NT2/D1 (cell line): ENCODE measurements at regions not wholly inside any gene's neighbourhood (a gene's known extent, or its start where the extent isn't known, plus 50 kb on each side); places are given as distances from the start of the nearest gene placed in this dataset.

Source experiments
- DNase-seq: peaks from one replicate; pipeline ENCODE4 v3.0.0-alpha.2; 2011; ENCODE audit warnings: low read depth, low spot score
- H3K27me3 ChIP-seq: 2 replicates; pipeline ENCODE4 v1.6.0; 2011; ENCODE audit warnings: mild to moderate bottlenecking; ENCODE audit not compliant: insufficient read length, insufficient read depth
- H3K36me3 ChIP-seq: 2 replicates; pipeline ENCODE4 v1.6.1; 2011; ENCODE audit warnings: mild to moderate bottlenecking, low read length, mixed read lengths; ENCODE audit not compliant: insufficient read depth, insufficient read length
- H3K4me1 ChIP-seq: 2 replicates; pipeline ENCODE4 v1.5.1; 2011; ENCODE audit not compliant: insufficient read depth, insufficient read length
- H3K4me3 ChIP-seq: 2 replicates; pipeline ENCODE4 v1.5.1; 2011; ENCODE audit warnings: low read depth; ENCODE audit not compliant: insufficient read length
- H3K9ac ChIP-seq: 2 replicates; pipeline ENCODE4 v1.6.0; 2011; ENCODE audit warnings: low read depth; ENCODE audit not compliant: insufficient read length
- H3K9me3 ChIP-seq: 2 replicates; pipeline ENCODE4 v1.5.1; 2011; ENCODE audit warnings: mild to moderate bottlenecking, low read length; ENCODE audit not compliant: insufficient read depth
- SUZ12 ChIP-seq: IDR thresholded peaks from 2 replicates; pipeline ENCODE4 v1.6.1; 2011; ENCODE audit not compliant: insufficient read length, insufficient read depth; ENCODE audit errors: extremely low read depth
- YY1 ChIP-seq: IDR thresholded peaks from 2 replicates; pipeline ENCODE4 v1.6.1; 2011; ENCODE audit not compliant: insufficient read length, insufficient read depth
- ZNF274 ChIP-seq: IDR thresholded peaks from 2 replicates; pipeline ENCODE4 v1.6.1; 2011; ENCODE audit warnings: mild to moderate bottlenecking, low read depth, low read length

GRCh38 chr5:4232084-4232483 lies 636.5 kb downstream of the IRX1 start:
- no peak overlapping the region for H3K9ac ChIP-seq
- H3K36me3 ChIP-seq = no peaks in the 10 kb centered on the region
- DNase-seq = no peak
- no peak overlapping the region for H3K4me3 ChIP-seq
- TF ChIP-seq ZNF274 = no peak
- no peak for TF ChIP-seq YY1
- no peak for TF ChIP-seq SUZ12
- H3K27me3 ChIP-seq = no peaks in the 10 kb centered on the region
- peaks cover 9% of the 10 kb centered on the region for H3K9me3 ChIP-seq
- H3K4me1 ChIP-seq = peaks cover 4% of the 10 kb centered on the region

- H3K4me3 ChIP-seq = no peak overlapping the region
- DNase-seq = no peak
- H3K36me3 ChIP-seq = no peaks in the 10 kb centered on the region
- TF ChIP-seq YY1 (no peak), ZNF274 (no peak), SUZ12 (no peak)
- H3K9me3 ChIP-seq = peaks cover 9% of the 10 kb centered on the region
- peaks cover 4% of the 10 kb centered on the region for H3K4me1 ChIP-seq
- no peaks in the 10 kb centered on the region for H3K27me3 ChIP-seq
- no peak overlapping the region for H3K9ac ChIP-seq
These were observed 638.0 kb downstream of the IRX1 start for GRCh38 chr5:4233671-4234070.

DNA sequence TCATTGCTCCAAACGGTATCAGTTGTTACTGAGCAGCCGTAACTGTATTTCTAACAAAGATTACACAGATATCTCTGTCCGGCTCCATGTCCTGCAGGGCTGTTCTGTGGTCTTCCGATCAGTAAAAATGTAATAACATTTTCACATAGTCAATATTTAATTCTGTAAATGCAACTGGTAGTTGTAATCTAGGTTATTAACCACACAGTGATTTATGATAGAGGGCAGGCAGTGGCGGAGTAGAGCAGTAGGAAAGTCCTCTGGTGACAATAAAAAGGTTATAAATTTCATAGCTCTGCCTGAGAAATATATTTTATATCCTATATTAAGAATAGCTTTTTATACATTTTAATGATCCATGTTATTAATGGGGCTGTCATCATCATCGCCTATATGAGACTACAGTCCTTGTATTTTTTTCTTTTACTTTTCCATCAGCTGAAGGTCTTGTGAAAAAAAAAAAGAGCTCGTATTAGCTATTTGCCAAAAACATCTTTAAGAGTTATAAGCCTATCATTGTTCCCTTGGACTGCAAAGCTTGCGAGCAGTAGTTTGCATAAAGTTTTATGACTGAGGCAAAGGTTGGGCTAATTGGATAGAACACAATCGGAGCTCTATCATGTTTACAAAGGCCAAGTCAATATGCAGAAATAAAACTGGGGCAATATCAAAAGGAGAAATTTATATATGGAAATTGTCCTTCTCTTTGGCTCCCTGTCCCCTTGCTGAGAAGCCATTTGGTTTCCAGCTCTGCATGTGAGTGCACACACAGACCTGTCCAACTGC lies 648.0 kb downstream of the IRX1 start:
- no peak for TF ChIP-seq SUZ12
- no peak for TF ChIP-seq YY1
- TF ChIP-seq ZNF274 = no peak
- H3K36me3 ChIP-seq = no peaks in the 10 kb centered on the region
- no peak overlapping the region for H3K9ac ChIP-seq
- DNase-seq = no peak
- no peak overlapping the region for H3K4me3 ChIP-seq
- H3K9me3 ChIP-seq = no peaks in the 10 kb centered on the region
- no peaks in the 10 kb centered on the region for H3K27me3 ChIP-seq
- H3K4me1 ChIP-seq = no peaks in the 10 kb centered on the region

DNA sequence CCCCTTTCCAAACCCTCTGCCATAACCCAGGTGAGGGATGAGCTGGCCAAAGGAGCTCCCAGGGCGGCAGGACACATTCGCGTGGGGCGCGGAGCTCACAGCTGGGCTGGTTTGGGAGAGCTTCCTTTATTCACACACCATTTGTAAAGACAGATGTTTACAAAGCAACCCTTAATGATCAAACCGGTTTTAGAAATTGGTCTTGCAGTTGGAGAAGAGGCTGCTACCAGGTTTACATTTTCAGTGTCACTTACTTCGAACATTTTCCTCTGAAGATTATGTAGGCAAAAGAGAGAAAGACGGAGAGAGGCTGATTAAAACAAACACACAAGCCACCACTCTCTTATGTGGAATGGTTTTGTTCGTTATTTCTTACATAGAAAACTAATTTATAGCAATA lies 648.7 kb downstream of the IRX1 start:
- Histone ChIP-seq H3K27me3 (no peaks in the 10 kb centered on the region), H3K4me3 (no peak overlapping the region), H3K36me3 (no peaks in the 10 kb centered on the region), H3K9ac (no peak overlapping the region), H3K9me3 (no peaks in the 10 kb centered on the region), H3K4me1 (no peaks in the 10 kb centered on the region)
- no peak for TF ChIP-seq SUZ12
- no peak for TF ChIP-seq ZNF274
- TF ChIP-seq YY1 = no peak
- DNase-seq = no peak

DNA sequence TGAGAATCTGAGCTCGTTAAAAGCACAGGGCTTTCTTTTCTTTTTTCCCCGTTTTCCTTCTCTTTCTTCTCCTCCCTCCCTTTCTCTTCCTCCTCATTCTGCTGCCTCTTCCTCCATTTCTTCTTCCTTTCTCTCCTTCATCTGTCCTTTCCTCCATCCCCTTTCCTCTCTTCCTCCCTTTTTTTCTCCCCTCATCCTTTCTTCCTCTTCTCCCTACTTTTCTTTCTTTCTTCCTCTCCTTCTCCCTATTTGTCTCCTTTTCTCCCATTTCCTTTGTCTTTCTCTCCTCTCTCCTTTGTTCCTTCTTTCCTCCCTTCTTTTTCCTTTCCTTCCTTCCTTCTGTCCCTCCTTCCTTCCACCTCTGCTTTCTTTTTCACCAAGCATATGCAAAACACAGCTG lies 649.4 kb downstream of the IRX1 start:
- TF ChIP-seq SUZ12 (no peak), YY1 (no peak), ZNF274 (no peak)
- H3K27me3 ChIP-seq = no peaks in the 10 kb centered on the region
- H3K4me3 ChIP-seq = no peak overlapping the region
- no peaks in the 10 kb centered on the region for H3K36me3 ChIP-seq
- DNase-seq = no peak
- H3K9me3 ChIP-seq = no peaks in the 10 kb centered on the region
- H3K4me1 ChIP-seq = no peaks in the 10 kb centered on the region
- no peak overlapping the region for H3K9ac ChIP-seq

DNA sequence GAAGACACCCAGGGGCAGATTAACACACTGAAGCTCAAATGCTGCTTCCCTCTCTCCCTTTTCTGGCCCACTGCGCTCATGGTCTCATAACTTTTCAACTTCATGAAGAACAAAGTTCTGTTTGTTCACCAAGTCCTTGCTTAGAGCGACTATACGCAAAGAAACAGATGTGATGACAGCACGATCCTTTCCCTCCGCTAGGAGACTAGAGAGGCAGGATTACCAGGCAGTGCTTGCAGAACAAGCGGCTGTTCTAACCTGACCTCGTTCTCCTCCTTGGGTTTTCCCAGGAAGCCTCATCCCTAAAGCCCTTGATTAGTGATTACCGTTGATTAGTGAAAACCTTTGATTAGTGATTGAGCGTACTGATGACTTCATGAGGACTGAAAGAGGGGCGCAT lies 649.9 kb downstream of the IRX1 start:
- Histone ChIP-seq H3K27me3 (no peaks in the 10 kb centered on the region), H3K4me1 (no peaks in the 10 kb centered on the region), H3K4me3 (no peak overlapping the region), H3K9ac (no peak overlapping the region), H3K36me3 (no peaks in the 10 kb centered on the region), H3K9me3 (no peaks in the 10 kb centered on the region)
- DNase-seq = no peak
- no peak for TF ChIP-seq YY1
- no peak for TF ChIP-seq SUZ12
- TF ChIP-seq ZNF274 = no peak

DNA sequence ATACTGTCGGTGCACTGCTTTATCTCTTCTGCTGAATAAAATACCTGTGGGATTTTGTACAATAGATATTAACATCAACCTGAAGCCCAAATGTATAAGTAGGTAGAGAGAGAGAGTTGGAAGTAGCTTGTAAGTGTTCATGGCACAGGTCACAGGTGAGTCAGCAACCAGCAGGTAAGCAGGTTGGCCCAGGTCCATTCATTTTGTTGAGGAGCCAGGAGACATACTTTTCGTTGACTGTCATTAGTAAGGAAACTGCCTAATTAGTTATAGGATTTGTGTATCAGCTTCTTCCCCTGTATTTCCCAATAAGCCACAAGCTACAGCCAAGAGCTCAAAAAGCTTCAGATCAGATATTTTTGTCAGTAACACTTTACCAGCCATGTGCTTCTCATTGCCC lies 650.8 kb downstream of the IRX1 start:
- H3K4me1 ChIP-seq = no peaks in the 10 kb centered on the region
- no peak overlapping the region for H3K9ac ChIP-seq
- H3K27me3 ChIP-seq = no peaks in the 10 kb centered on the region
- H3K9me3 ChIP-seq = no peaks in the 10 kb centered on the region
- no peak overlapping the region for H3K4me3 ChIP-seq
- DNase-seq = no peak
- no peak for TF ChIP-seq ZNF274
- no peak for TF ChIP-seq SUZ12
- TF ChIP-seq YY1 = no peak
- no peaks in the 10 kb centered on the region for H3K36me3 ChIP-seq
